ENCODE measurements at regions not wholly inside any gene's neighbourhood (a gene's known extent, or its start where the extent isn't known, plus 50 kb on each side); places are given as distances from the start of the nearest gene placed in this dataset.

DNA sequence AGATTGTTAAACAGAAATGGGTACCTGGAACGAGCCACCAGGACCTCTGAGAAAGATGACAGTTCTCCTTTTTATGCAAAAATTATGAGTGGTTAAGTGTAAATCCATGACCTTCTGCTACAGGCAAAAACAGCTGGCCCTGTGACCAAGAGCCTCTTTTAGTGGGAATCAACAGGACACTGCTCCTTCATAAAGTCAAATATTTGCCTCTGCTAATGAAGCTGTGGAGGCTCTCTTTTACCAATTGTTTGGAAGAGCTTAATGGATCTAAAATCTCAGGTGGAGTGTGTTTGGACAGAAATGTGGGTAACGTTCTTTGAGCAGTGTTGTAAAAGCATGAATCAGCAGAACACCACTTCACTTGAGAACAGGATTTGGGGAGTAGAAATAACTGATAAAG lies 117.5 kb upstream of the PCSK2 start:
- DNase-seq (ENCODE audit: insufficient read length, low spot score) (no peak), FAIRE-seq (no peak)
- TF ChIP-seq, protein P1, sequence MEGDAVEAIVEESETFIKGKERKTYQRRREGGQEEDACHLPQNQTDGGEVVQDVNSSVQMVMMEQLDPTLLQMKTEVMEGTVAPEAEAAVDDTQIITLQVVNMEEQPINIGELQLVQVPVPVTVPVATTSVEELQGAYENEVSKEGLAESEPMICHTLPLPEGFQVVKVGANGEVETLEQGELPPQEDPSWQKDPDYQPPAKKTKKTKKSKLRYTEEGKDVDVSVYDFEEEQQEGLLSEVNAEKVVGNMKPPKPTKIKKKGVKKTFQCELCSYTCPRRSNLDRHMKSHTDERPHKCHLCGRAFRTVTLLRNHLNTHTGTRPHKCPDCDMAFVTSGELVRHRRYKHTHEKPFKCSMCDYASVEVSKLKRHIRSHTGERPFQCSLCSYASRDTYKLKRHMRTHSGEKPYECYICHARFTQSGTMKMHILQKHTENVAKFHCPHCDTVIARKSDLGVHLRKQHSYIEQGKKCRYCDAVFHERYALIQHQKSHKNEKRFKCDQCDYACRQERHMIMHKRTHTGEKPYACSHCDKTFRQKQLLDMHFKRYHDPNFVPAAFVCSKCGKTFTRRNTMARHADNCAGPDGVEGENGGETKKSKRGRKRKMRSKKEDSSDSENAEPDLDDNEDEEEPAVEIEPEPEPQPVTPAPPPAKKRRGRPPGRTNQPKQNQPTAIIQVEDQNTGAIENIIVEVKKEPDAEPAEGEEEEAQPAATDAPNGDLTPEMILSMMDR (IDR thresholded peaks at IDR 0.05; ENCODE audit: insufficient read depth, missing control alignments), result no peak

DNA sequence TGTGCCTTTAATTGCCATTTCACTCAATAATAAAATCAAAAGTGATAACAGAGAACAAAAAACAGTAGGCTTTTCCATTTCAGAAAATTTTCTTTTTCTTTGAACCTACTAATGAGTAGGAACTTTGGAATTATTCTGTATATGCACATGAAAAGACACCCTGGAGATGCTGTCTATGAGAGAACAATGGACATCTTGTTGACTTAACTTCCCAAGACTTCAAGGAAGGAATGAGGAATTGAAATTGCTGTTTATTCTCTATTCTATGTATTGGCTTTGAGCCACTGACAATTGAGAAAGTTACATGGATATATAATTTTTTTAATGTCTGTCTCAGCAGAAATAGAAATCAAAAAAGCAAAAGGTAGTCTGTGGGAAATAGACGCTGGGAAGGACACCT lies 98.6 kb upstream of the PCSK2 start:
- TF ChIP-seq, protein P1 (IDR thresholded peaks at IDR 0.05; ENCODE audit: insufficient read depth, missing control alignments), result no peak
- DNase-seq (ENCODE audit: insufficient read length, low spot score) (no peak), FAIRE-seq (no peak)

DNA sequence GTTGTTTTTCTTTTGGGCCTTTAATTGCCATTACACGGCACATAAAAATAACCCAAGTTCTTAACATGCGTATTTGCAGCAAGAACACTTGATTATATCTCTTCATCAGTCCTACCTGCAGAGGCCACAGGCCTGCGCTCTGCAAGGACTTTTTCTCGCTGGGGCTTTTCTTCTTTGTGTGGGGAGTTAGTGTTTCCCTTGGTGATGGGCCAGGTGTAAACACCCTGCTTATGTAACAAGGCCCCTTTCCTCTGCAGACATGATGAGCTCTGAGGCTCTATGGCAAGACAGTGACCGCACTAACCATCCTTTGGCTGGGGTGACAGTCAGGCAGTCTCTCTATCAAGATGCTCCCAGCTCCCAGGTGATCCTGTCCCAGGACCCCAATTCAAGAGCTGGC lies 97.8 kb upstream of the PCSK2 start:
- DNase-seq (ENCODE audit: insufficient read length, low spot score), result no peak
- TF ChIP-seq, protein P1 (IDR thresholded peaks at IDR 0.05; ENCODE audit: insufficient read depth, missing control alignments), result no peak
- no peak for FAIRE-seq

DNA sequence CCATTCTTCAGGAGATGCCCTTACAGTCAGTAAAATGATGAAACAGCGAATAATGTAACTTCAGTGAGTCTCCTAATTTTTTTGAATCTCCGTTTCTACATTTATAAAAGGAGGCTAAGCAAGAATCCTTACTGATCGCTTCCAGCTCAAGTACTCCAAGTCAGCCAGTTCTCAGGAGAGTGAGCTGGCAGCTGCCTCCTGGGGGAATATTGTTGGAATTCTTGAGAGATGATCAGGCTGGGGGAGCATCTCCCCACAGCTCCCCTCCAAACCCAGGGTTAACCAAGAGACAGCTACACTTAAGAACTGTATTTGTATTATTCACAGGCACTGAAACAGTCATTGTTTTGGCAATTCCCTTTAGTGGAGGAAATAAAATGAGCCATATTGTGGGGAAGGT lies 89.1 kb upstream of the PCSK2 start:
- FAIRE-seq (no peak), DNase-seq (ENCODE audit: insufficient read length, low spot score) (no peak)
- TF ChIP-seq, protein P1 (IDR thresholded peaks at IDR 0.05; ENCODE audit: insufficient read depth, missing control alignments), result no peak

DNA sequence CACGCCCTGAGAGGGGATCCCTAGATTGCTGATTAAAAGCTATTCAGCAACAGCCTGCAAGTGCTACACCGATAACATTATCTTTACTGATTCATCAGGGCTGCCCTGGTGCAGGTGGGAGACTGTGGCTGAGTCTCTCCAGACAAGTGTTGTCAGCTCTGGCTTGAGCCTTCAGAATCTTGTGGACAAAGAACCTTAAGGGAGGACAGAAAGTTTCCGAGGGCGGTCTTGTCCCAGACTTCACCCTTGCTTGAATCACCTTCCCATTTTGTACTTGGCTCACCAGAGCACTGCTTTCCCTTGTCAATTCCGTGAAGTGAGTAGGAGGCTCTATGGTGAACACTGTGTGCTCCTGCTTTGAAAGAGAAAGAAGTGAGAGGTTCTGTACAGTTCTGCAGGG lies 88.6 kb upstream of the PCSK2 start:
- TF ChIP-seq, protein P1 (IDR thresholded peaks at IDR 0.05; ENCODE audit: insufficient read depth, missing control alignments), result no peak
- no peak for DNase-seq (ENCODE audit: insufficient read length, low spot score)
- no peak for FAIRE-seq

DNA sequence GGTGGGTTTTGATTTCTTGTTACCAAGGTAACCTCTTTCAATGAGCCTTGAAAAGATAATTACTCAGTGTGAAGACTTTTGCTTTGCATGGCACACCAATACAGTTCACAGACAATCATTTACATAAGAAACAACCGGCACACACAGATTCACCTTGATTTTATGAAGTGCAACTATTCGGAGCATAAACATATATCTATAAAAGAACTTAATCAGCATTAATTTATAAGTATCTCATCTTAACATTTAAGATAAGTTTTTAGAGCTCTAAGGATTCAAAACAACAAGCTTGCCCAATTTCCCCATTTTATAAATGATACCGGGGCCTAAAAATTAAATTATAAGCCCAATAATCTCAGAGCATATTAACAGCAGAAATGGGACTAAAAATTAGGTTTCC lies 85.9 kb upstream of the PCSK2 start:
- DNase-seq (ENCODE audit: insufficient read length, low spot score), result no peak
- TF ChIP-seq, protein P1 (IDR thresholded peaks at IDR 0.05; ENCODE audit: insufficient read depth, missing control alignments), result no peak
- FAIRE-seq, result no peak

DNA sequence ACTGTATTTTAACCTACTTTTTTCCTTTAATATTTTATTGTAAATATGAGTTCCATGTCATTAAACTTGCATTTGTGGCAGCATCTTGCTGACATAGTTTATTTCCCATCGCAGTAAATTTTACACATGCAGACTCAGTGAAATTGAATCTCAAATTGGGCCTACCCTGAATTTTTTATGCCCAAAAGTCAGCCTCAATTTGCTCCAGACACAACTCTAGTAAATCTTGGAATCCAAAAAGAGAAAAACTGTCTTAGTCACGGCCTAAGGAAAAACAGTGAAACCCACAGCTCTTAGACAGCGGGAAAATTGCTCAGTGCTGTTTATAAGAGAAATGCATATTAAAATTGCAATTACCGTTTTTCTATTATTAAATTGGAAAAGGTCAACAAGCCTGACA lies 85.3 kb upstream of the PCSK2 start:
- TF ChIP-seq, protein P1 (IDR thresholded peaks at IDR 0.05; ENCODE audit: insufficient read depth, missing control alignments), result no peak
- no peak for DNase-seq (ENCODE audit: insufficient read length, low spot score)
- FAIRE-seq, result no peak
